ENCODE measurements at regions not wholly inside any gene's neighbourhood (a gene's known extent, or its start where the extent isn't known, plus 50 kb on each side); places are given as distances from the start of the nearest gene placed in this dataset.

GRCh38 chr1:239963856-239964255, 127.8 kb upstream of the FMN2 start:
- Mint-ChIP-seq H3K4me1 (no peaks in the 10 kb centered on the region), H3K27ac (no peak overlapping the region), H3K9me3 (no peaks in the 10 kb centered on the region), H3K36me3 (no peaks in the 10 kb centered on the region), H3K4me3 (no peak overlapping the region), H3K27me3 (ENCODE audit: insufficient read depth, low read depth) (no peaks in the 10 kb centered on the region)
- no peak for DNase-seq (ENCODE audit: low spot score)
- no peaks in the 10 kb centered on the region for H4K20me1 ChIP-seq (ENCODE audit: low read depth)
- no peak overlapping the region for H3K4me3 ChIP-seq
- H3F3A ChIP-seq (ENCODE audit: low read depth), result no peaks in the 10 kb centered on the region
- no peak overlapping the region for H3K4me2 ChIP-seq
- H2AFZ ChIP-seq (replicated peaks), result no peak overlapping the region
- H3K9me3 ChIP-seq (ENCODE audit: low read depth), result no peaks in the 10 kb centered on the region
- no peaks in the 10 kb centered on the region for H3K27me3 ChIP-seq
- no peak overlapping the region for H3K27ac ChIP-seq
- H3K9ac ChIP-seq, result no peak overlapping the region
- no peaks in the 10 kb centered on the region for H3K79me2 ChIP-seq (ENCODE audit: low read depth)
- H3K36me3 ChIP-seq, result no peaks in the 10 kb centered on the region
- no peak for TF ChIP-seq EZH2phosphoT487 (IDR thresholded peaks at IDR 0.05)
- TF ChIP-seq CTCF (IDR thresholded peaks at IDR 0.05), result no peak
- TF ChIP-seq EZH2 (IDR thresholded peaks at IDR 0.05), result no peak
- no peaks in the 10 kb centered on the region for H3K4me1 ChIP-seq

GRCh38 chr1:239976130-239976968, 115.3 kb upstream of the FMN2 start:
- Histone ChIP-seq H3K9ac (no peak overlapping the region), H2AFZ (replicated peaks) (no peak overlapping the region), H3K27ac (no peak overlapping the region), H3K36me3 (no peaks in the 10 kb centered on the region), H3F3A (ENCODE audit: low read depth) (no peaks in the 10 kb centered on the region), H3K9me3 (ENCODE audit: low read depth) (peaks cover 5% of the 10 kb centered on the region), H3K79me2 (ENCODE audit: low read depth) (no peaks in the 10 kb centered on the region), H3K4me1 (no peaks in the 10 kb centered on the region), H3K4me3 (no peak overlapping the region), H3K4me2 (no peak overlapping the region), H4K20me1 (ENCODE audit: low read depth) (no peaks in the 10 kb centered on the region), H3K27me3 (no peaks in the 10 kb centered on the region)
- H3K9me3 Mint-ChIP-seq, result peaks cover 34% of the 10 kb centered on the region
- peak; percentile 71 for DNase-seq (ENCODE audit: low spot score)
- H3K36me3 Mint-ChIP-seq, result no peaks in the 10 kb centered on the region
- H3K27me3 Mint-ChIP-seq (ENCODE audit: insufficient read depth, low read depth), result peaks cover 2% of the 10 kb centered on the region
- no peak for TF ChIP-seq EZH2phosphoT487 (IDR thresholded peaks at IDR 0.05)
- TF ChIP-seq CTCF (IDR thresholded peaks at IDR 0.05), result peak; percentile 99
- H3K27ac Mint-ChIP-seq, result no peak overlapping the region
- no peak overlapping the region for H3K4me3 Mint-ChIP-seq
- no peaks in the 10 kb centered on the region for H3K4me1 Mint-ChIP-seq

- Histone ChIP-seq H3K79me2 (ENCODE audit: low read depth) (no peaks in the 10 kb centered on the region), H3K27ac (no peak overlapping the region), H3K36me3 (no peaks in the 10 kb centered on the region), H3K4me1 (no peaks in the 10 kb centered on the region), H3F3A (ENCODE audit: low read depth) (no peaks in the 10 kb centered on the region), H3K4me2 (no peak overlapping the region), H3K27me3 (no peaks in the 10 kb centered on the region), H3K4me3 (no peak overlapping the region), H2AFZ (replicated peaks) (no peak overlapping the region), H3K9me3 (ENCODE audit: low read depth) (peaks cover 5% of the 10 kb centered on the region), H4K20me1 (ENCODE audit: low read depth) (no peaks in the 10 kb centered on the region), H3K9ac (no peak overlapping the region)
- no peak for DNase-seq (ENCODE audit: low spot score)
- no peaks in the 10 kb centered on the region for H3K4me1 Mint-ChIP-seq
- H3K27ac Mint-ChIP-seq, result no peak overlapping the region
- TF ChIP-seq EZH2 (IDR thresholded peaks at IDR 0.05) (no peak), EZH2phosphoT487 (IDR thresholded peaks at IDR 0.05) (no peak), CTCF (IDR thresholded peaks at IDR 0.05) (no peak)
- peaks cover 2% of the 10 kb centered on the region for H3K27me3 Mint-ChIP-seq (ENCODE audit: insufficient read depth, low read depth)
- no peaks in the 10 kb centered on the region for H3K36me3 Mint-ChIP-seq
- no peak overlapping the region for H3K4me3 Mint-ChIP-seq
- H3K9me3 Mint-ChIP-seq, result peaks cover 43% of the 10 kb centered on the region
Measured at GRCh38 chr1:239977416-239977815, 114.3 kb upstream of the FMN2 start.
